HG03460 (cell line): ENCODE measurements at regions not wholly inside any gene's neighbourhood (a gene's known extent, or its start where the extent isn't known, plus 50 kb on each side); places are given as distances from the start of the nearest gene placed in this dataset.
"Not testable (repeated sequence)": the region's sequence is repeated elsewhere in the genome, so short reads cannot be mapped to it uniquely, and the experiment has no call there.

Experiments
- ATAC-seq: cut with Tn5 transposase; IDR thresholded peaks from one replicate; pipeline ENCODE4 v1.9.1; 2021; ENCODE audit not compliant: unreplicated experiment

- ATAC-seq: not testable (repeated sequence)
Measured at GRCh38 chr16:88263681-88264287, 119.0 kb upstream of the ZNF469 start.

GRCh38 chr16:88264641-88265285 is 118.0 kb upstream of the ZNF469 start:
- ATAC-seq: peak; percentile 75

GRCh38 chr16:88265286-88265938 is 117.3 kb upstream of the ZNF469 start:
- ATAC-seq: not testable (repeated sequence)

- ATAC-seq: not testable (repeated sequence)
Measured at GRCh38 chr16:88266036-88266435, 116.7 kb upstream of the ZNF469 start.

- ATAC-seq: not testable (repeated sequence)
Measured at GRCh38 chr16:88266935-88267551, 115.7 kb upstream of the ZNF469 start.

- ATAC-seq: not testable (repeated sequence)
Measured at GRCh38 chr16:88268186-88268970, 114.4 kb upstream of the ZNF469 start.

- not testable (repeated sequence) for ATAC-seq
Measured at GRCh38 chr16:88270171-88270790, 112.5 kb upstream of the ZNF469 start.

- not testable (repeated sequence) for ATAC-seq
Measured at GRCh38 chr16:88271296-88271695, 111.5 kb upstream of the ZNF469 start.

- not testable (repeated sequence) for ATAC-seq
Measured at GRCh38 chr16:88271776-88272175, 111.0 kb upstream of the ZNF469 start.

GRCh38 chr16:88272437-88272836 is 110.3 kb upstream of the ZNF469 start:
- not testable (repeated sequence) for ATAC-seq

GRCh38 chr16:88274126-88274750 is 108.5 kb upstream of the ZNF469 start:
- not testable (repeated sequence) for ATAC-seq

- no peak for ATAC-seq
Measured at GRCh38 chr16:88274847-88275246, 107.9 kb upstream of the ZNF469 start.

- not testable (repeated sequence) for ATAC-seq
Measured at GRCh38 chr16:88275336-88276122, 107.2 kb upstream of the ZNF469 start.

GRCh38 chr16:88276123-88276588 is 106.6 kb upstream of the ZNF469 start:
- not testable (repeated sequence) for ATAC-seq

GRCh38 chr16:88276591-88276990 is 106.2 kb upstream of the ZNF469 start:
- no peak for ATAC-seq

- ATAC-seq: no peak
Measured at GRCh38 chr16:88279998-88280397, 102.8 kb upstream of the ZNF469 start.

GRCh38 chr16:88281858-88282563 is 100.7 kb upstream of the ZNF469 start:
- ATAC-seq: no peak
